WERI-Rb-1 (cell line): ENCODE measurements at regions not wholly inside any gene's neighbourhood (a gene's known extent, or its start where the extent isn't known, plus 50 kb on each side); places are given as distances from the start of the nearest gene placed in this dataset.

Experiments used
- DNase-seq: peaks from one replicate; pipeline ENCODE4 v3.0.0-alpha.2; 2020
- H3K27ac ChIP-seq: fragments of 250-450 bp; sonication (Bioruptor Pico); 2 replicates; pipeline ENCODE4 v1.5.1; 2020; ENCODE audit warnings: mild to moderate bottlenecking, moderate library complexity
- H3K27me3 ChIP-seq: fragments of 250-450 bp; sonication (Bioruptor Pico); 2 replicates; pipeline ENCODE4 v1.5.1; 2021; ENCODE audit warnings: mild to moderate bottlenecking, low read depth, moderate library complexity; ENCODE audit not compliant: insufficient read depth, severe bottlenecking
- H3K36me3 ChIP-seq: fragments of 250-450 bp; sonication (Bioruptor Pico); 2 replicates; pipeline ENCODE4 v1.5.1; 2020; ENCODE audit warnings: mild to moderate bottlenecking, moderate library complexity
- H3K4me3 ChIP-seq: 2 replicates; pipeline ENCODE4 v1.5.1; 2011; ENCODE audit warnings: low read depth, mild to moderate bottlenecking, control low read depth, low read length
- H3K9me3 ChIP-seq: fragments of 250-450 bp; sonication (Bioruptor Pico); 2 replicates; pipeline ENCODE4 v1.5.1; 2021; ENCODE audit warnings: mild to moderate bottlenecking, moderate library complexity; ENCODE audit not compliant: severe bottlenecking
- CTCF ChIP-seq: IDR thresholded peaks from 2 replicates; pipeline ENCODE4 v1.5.1; 2011; ENCODE audit warnings: low read depth, mild to moderate bottlenecking, control low read depth, inconsistent platforms, low read length

- Histone ChIP-seq H3K27ac (no peak overlapping the region), H3K4me3 (no peak overlapping the region), H3K27me3 (no peaks in the 10 kb centered on the region), H3K9me3 (peaks cover 6% of the 10 kb centered on the region), H3K36me3 (no peaks in the 10 kb centered on the region)
- TF ChIP-seq CTCF = no peak
- no peak for DNase-seq
These were observed 94.4 kb upstream of the ADRA2C start for GRCh38 chr4:3671571-3672464.

- no peak overlapping the region for H3K27ac ChIP-seq
- no peaks in the 10 kb centered on the region for H3K27me3 ChIP-seq
- DNase-seq = no peak
- H3K9me3 ChIP-seq = peaks cover 6% of the 10 kb centered on the region
- no peaks in the 10 kb centered on the region for H3K36me3 ChIP-seq
- H3K4me3 ChIP-seq = no peak overlapping the region
- no peak for TF ChIP-seq CTCF
These were observed 95.4 kb upstream of the ADRA2C start for GRCh38 chr4:3670521-3671519.

GRCh38 chr4:3669553-3669949 is 96.6 kb upstream of the ADRA2C start:
- no peak overlapping the region for H3K27ac ChIP-seq
- H3K27me3 ChIP-seq = no peaks in the 10 kb centered on the region
- H3K9me3 ChIP-seq = peaks cover 6% of the 10 kb centered on the region
- DNase-seq = no peak
- TF ChIP-seq CTCF = no peak
- H3K4me3 ChIP-seq = no peak overlapping the region
- no peaks in the 10 kb centered on the region for H3K36me3 ChIP-seq

GRCh38 chr4:3668825-3669552 is 97.2 kb upstream of the ADRA2C start:
- no peaks in the 10 kb centered on the region for H3K27me3 ChIP-seq

More at GRCh38 chr4:3668825-3669552, 97.2 kb upstream of the ADRA2C start:
- peaks cover 6% of the 10 kb centered on the region for H3K9me3 ChIP-seq
- peak; percentile 39 for TF ChIP-seq CTCF
- H3K36me3 ChIP-seq = no peaks in the 10 kb centered on the region
- no peak overlapping the region for H3K27ac ChIP-seq
- DNase-seq = no peak
- H3K4me3 ChIP-seq = no peak overlapping the region
